ENCODE measurements at regions not wholly inside any gene's neighbourhood (a gene's known extent, or its start where the extent isn't known, plus 50 kb on each side); places are given as distances from the start of the nearest gene placed in this dataset.
A peak's percentile ranks its signal among the peaks of the same experiment; 100 is the strongest.
"Not testable (repeated sequence)": the region's sequence is repeated elsewhere in the genome, so short reads cannot be mapped to it uniquely, and the experiment has no call there.

DNA sequence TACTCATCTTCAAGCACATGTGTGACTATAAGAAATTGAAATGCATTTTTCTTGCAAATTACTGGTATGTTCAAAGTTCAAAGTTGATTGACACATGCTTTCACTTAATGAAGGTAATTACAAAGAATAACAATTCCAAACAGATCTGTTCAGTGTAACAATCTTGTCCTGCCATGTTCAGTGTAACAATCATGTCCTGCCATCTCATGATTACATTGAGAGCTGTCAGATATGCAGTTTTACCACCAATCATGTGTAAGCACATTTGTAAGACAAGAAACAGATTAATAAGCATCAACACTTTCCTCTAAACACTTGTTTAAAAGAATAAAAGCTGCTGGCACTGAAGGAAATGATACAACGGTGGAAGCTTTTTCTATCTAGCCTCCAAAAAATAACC is 80.3 kb upstream of the ZNF281 start:
- no peak for DNase-seq
- Histone ChIP-seq H3K4me1 (peaks cover 0 to 8% (median 2%) of the 10 kb centered on the region in 6 donors), H3K27me3 (replicated peaks in 1 of 7) (peaks cover 0 to 7% (median 0%) of the 10 kb centered on the region in 7 donors), H3K9me3 (no peaks in the 10 kb centered on the region), H3K36me3 (no peaks in the 10 kb centered on the region), H3K4me3 (no peak overlapping the region), H3K27ac (no peak overlapping the region)
- 32 to 54% (median 47%) methylated on average over 1 of the region's 1 CpG for WGBS, 5 donors
- TF ChIP-seq, protein P1, sequence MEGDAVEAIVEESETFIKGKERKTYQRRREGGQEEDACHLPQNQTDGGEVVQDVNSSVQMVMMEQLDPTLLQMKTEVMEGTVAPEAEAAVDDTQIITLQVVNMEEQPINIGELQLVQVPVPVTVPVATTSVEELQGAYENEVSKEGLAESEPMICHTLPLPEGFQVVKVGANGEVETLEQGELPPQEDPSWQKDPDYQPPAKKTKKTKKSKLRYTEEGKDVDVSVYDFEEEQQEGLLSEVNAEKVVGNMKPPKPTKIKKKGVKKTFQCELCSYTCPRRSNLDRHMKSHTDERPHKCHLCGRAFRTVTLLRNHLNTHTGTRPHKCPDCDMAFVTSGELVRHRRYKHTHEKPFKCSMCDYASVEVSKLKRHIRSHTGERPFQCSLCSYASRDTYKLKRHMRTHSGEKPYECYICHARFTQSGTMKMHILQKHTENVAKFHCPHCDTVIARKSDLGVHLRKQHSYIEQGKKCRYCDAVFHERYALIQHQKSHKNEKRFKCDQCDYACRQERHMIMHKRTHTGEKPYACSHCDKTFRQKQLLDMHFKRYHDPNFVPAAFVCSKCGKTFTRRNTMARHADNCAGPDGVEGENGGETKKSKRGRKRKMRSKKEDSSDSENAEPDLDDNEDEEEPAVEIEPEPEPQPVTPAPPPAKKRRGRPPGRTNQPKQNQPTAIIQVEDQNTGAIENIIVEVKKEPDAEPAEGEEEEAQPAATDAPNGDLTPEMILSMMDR (IDR thresholded peaks at IDR 0.05 in 8 of 11, conservative IDR thresholded peaks at IDR 0.05 in 3 of 11): no peak
- TF ChIP-seq POLR2A (IDR thresholded peaks at IDR 0.05) (no peak), POLR2AphosphoS5 (IDR thresholded peaks at IDR 0.05) (no peak)
- intact Hi-C loops (cut with DNase I; ENCODE audit: low total_unique reads): no loop called here

DNA sequence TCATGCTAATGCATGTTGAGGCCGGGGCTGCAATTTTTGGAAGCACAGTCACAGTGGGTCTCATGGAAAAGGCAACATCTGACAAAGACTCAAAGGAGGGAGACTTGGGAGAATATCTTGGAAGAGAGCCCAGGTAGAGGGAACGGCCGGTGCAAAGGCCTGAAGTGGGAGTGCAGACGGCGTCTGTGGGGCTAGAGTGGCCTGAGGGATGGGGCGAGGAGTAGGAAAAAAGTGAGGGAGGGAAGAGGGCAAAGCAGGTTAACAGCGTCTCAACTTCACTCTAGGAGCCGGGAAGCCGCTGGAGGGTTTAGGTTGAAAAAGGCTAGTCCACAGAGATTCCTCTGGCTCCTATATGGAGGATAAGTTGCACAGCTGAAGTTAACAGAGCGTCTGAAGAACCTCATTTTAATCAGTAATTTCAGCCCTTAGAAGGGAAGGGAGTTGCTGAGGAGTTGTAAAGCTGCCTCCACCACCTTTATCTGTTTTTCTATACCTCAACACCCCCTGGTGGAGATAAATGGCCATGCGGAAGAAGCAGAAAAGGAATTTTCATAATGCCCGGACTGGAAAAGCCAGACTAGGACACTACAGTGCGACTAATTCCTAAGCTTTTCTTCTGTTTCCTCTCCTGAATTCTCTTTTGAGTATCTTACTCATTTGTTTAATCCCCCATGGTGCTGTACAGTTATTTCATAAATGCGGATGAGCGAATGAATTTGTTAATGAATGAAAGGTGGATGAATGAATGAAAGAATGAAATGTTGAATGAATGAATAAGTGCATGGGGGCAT is 78.7 kb upstream of the ZNF281 start:
- Histone ChIP-seq H3K27ac (no peak overlapping the region), H3K4me1 (peaks cover 0 to 8% (median 2%) of the 10 kb centered on the region in 6 donors), H3K27me3 (replicated peaks in 1 of 7) (peaks cover 0 to 10% (median 0%) of the 10 kb centered on the region in 7 donors), H3K9me3 (no peaks in the 10 kb centered on the region), H3K36me3 (no peaks in the 10 kb centered on the region), H3K4me3 (no peak overlapping the region)
- TF ChIP-seq, protein P1 (IDR thresholded peaks at IDR 0.05 in 8 of 11, conservative IDR thresholded peaks at IDR 0.05 in 3 of 11): peak; percentile 67 to 87 (median 81)
- no peak for TF ChIP-seq POLR2A (IDR thresholded peaks at IDR 0.05)
- intact Hi-C loops (cut with DNase I; ENCODE audit: low total_unique reads): loop anchor here (5.0 kb wide), 2 partner anchors 351 to 806 kb away; no protein-coding TSS in a partner anchor
- 43 to 47% (median 47%) methylated on average over 15 of the region's 15 CpGs for WGBS, 5 donors
- no peak for DNase-seq

DNA sequence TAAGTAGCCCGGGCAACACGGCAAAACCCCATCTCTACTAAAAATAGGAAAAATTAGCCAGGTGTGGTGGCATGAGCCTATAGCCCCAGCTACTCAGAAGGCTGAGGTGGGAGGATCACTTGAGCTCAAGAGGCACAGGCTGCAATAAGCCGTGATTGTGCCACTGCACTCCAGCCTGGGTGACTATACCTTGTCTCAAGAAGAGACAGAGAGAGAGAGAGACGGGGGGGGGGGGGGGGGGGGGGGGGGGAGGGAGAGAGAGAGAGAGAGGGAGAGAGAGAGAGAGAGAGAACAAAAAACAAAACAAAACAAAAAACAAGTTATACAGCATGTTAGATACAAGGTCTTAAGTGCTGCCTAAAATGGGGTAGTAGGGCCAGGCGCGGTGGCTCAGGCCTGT is 77.8 kb upstream of the ZNF281 start:
- intact Hi-C loops (cut with DNase I; ENCODE audit: low total_unique reads): loop anchor here (5.0 kb wide), 2 partner anchors 350 to 805 kb away; no protein-coding TSS in a partner anchor
- no peak for DNase-seq
- H3K27ac ChIP-seq: no peak overlapping the region
- TF ChIP-seq, protein P1 (IDR thresholded peaks at IDR 0.05 in 8 of 11, conservative IDR thresholded peaks at IDR 0.05 in 3 of 11): no peak
- no peak for TF ChIP-seq POLR2AphosphoS5 (IDR thresholded peaks at IDR 0.05)
- TF ChIP-seq POLR2A (IDR thresholded peaks at IDR 0.05): no peak
- 74 to 89% (median 85%) methylated on average over 5 to 6 of the region's 6 CpGs for WGBS, 5 donors
- H3K36me3 ChIP-seq: no peaks in the 10 kb centered on the region
- no peaks in the 10 kb centered on the region for H3K9me3 ChIP-seq
- H3K4me3 ChIP-seq: no peak overlapping the region
- H3K27me3 ChIP-seq (replicated peaks in 1 of 7): peaks cover 0 to 10% (median 0%) of the 10 kb centered on the region in 7 donors
- H3K4me1 ChIP-seq: peaks cover 0 to 8% (median 2%) of the 10 kb centered on the region in 6 donors

DNA sequence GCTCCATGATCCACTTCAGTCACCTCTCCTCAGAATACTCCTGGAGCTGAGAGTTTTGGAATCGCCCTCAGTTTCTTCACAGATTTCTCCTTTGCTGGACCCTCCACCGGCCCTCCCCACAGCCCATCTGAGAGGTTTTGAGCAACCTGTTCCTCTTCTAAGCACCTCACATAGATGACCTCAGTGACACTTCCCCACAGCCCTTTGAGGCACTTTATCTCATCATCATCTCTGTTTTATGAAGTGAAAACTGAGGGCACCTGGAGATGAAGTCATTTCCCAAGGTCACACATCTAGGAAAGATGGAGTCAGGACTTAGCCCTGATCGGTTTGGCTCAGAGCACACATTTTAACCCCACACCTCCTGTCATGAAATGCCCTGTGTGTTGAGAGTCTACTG is 76.8 kb upstream of the ZNF281 start:
- Histone ChIP-seq H3K27ac (no peak overlapping the region), H3K4me1 (peaks cover 0 to 8% (median 2%) of the 10 kb centered on the region in 6 donors), H3K27me3 (replicated peaks in 1 of 7) (peaks cover 0 to 10% (median 0%) of the 10 kb centered on the region in 7 donors), H3K9me3 (no peaks in the 10 kb centered on the region), H3K36me3 (no peaks in the 10 kb centered on the region), H3K4me3 (no peak overlapping the region)
- intact Hi-C loops (cut with DNase I; ENCODE audit: low total_unique reads): loop anchor here (5.0 kb wide), 2 partner anchors 349 to 804 kb away; no protein-coding TSS in a partner anchor
- DNase-seq: no peak
- TF ChIP-seq, protein P1 (IDR thresholded peaks at IDR 0.05 in 8 of 11, conservative IDR thresholded peaks at IDR 0.05 in 3 of 11): no peak
- no peak for TF ChIP-seq POLR2A (IDR thresholded peaks at IDR 0.05)
- no peak for TF ChIP-seq POLR2AphosphoS5 (IDR thresholded peaks at IDR 0.05)
- WGBS, 5 donors: 67 to 85% (median 72%) methylated on average over 3 of the region's 3 CpGs

DNA sequence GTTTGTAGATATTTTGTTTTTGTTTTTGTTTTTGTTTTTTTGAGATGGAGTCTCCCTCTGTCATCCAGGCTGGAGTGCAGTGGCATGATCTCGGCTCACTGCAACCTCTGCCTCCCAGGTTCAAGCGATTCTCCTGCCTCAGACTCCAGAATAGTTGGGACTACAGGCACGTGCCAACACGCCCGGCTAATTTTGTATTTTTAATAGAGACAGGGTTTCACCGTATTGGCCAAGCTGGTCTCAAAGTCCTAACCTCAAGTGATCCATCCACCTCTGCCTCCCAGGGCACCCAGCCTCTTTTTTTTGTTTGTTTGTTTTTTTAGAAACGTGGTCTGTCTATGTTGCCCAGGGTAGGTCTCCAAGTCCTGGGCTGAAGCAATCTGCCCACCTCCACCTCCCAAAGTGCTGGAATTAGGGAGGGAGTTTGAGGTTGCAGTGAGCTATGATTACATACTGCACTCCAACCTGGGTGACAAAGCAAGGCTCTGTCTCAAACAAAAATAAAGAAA is 74.7 kb upstream of the ZNF281 start:
- intact Hi-C loops (cut with DNase I; ENCODE audit: low total_unique reads); H3K27me3 ChIP-seq (replicated peaks in 1 of 7); H3K9me3 ChIP-seq; H3K36me3 ChIP-seq; H3K4me3 ChIP-seq; H3K4me1 ChIP-seq; H3K27ac ChIP-seq; DNase-seq: not testable (repeated sequence)
- 87 to 96% (median 90%) methylated on average over 7 of the region's 7 CpGs for WGBS, 5 donors

Measured in spleen (tissue), 11 donors.